GM12875 (cell line): ENCODE measurements at regions not wholly inside any gene's neighbourhood (a gene's known extent, or its start where the extent isn't known, plus 50 kb on each side); places are given as distances from the start of the nearest gene placed in this dataset.

Source experiments
- H3K4me3 ChIP-seq: one replicate; pipeline ENCODE4 v1.5.1; 2011; ENCODE audit warnings: low read depth, low read length, control low read depth
- TF ChIP-seq, protein P1 (sequence below): IDR thresholded peaks from 2 replicates; pipeline ENCODE4 v1.5.1; 2011; ENCODE audit warnings: low read depth, mild to moderate bottlenecking, control low read depth, inconsistent platforms, low read length, moderate library complexity, borderline replicate concordance; ENCODE audit not compliant: insufficient read depth

DNA sequence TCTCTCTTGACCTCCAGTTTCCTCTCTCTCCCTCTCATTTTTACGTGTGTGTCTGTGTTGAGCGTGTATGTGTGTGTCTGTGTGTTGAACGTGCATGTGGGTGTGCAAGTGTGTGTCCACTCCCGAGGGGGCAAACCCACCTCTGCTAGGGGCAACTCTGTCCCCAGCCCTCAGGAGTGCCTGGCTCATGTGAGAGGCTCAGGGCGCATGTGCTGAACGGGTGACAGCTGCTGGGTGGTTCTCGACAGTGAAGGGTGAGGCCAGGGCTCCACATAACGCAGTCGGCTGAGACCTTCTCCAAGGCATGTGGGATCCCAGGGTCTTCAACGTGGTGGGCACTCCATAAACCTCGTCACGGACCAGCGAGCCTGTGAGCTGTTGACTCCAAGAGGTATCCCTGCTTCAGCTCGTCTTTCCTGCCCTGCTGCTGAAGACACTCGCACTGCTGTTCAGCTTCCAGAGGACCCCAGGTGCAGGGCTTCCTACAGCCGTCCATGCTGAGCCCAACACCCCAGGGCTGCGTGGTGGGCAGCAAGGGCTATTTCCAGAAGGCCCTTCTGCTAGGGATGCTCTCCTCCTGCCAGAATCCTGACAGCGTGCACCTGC, 361.6 kb upstream of the SHH start:
- TF ChIP-seq, protein P1, sequence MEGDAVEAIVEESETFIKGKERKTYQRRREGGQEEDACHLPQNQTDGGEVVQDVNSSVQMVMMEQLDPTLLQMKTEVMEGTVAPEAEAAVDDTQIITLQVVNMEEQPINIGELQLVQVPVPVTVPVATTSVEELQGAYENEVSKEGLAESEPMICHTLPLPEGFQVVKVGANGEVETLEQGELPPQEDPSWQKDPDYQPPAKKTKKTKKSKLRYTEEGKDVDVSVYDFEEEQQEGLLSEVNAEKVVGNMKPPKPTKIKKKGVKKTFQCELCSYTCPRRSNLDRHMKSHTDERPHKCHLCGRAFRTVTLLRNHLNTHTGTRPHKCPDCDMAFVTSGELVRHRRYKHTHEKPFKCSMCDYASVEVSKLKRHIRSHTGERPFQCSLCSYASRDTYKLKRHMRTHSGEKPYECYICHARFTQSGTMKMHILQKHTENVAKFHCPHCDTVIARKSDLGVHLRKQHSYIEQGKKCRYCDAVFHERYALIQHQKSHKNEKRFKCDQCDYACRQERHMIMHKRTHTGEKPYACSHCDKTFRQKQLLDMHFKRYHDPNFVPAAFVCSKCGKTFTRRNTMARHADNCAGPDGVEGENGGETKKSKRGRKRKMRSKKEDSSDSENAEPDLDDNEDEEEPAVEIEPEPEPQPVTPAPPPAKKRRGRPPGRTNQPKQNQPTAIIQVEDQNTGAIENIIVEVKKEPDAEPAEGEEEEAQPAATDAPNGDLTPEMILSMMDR = no peak
- no peak overlapping the region for H3K4me3 ChIP-seq

DNA sequence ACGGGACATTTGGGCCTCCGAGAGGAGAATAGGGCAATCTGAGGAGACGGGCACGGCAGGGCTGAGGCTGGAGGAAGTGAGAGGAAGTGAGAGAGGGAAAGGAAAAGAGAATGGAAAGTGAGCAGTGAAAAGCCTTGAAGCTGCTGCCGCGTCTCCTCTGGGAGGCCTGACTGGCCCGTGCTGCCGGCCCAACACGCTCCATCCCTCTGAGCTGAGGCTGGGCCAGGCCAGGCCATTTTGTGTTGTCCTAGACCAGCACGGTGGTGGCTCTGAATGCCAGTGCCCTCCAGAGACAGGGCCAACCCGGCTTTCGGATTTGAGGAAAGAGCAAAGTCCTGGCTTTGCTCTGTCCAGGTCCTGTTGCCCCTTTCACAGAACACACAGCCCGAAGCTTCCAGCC, 361.1 kb upstream of the SHH start:
- no peak overlapping the region for H3K4me3 ChIP-seq
- TF ChIP-seq, protein P1 = no peak

DNA sequence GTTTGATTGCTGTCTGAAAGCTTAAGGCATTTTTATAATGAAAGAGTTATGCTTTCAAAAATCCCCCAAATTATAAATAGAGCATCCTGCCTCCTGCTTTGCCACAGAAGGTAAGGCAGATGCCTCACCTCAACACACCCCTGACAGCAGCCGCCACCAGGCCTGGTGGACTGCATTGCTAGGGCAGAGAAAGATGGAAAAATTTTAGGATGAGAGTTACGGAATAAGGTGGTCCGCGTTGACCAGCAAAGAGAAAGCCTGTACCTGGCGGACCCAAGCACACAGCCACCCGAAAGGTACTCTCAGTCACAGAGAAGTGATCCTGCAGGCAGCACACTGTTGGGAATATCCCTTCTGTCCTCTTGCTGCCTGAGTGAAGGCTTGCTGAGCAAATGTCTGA, 360.4 kb upstream of the SHH start:
- H3K4me3 ChIP-seq = no peak overlapping the region

DNA sequence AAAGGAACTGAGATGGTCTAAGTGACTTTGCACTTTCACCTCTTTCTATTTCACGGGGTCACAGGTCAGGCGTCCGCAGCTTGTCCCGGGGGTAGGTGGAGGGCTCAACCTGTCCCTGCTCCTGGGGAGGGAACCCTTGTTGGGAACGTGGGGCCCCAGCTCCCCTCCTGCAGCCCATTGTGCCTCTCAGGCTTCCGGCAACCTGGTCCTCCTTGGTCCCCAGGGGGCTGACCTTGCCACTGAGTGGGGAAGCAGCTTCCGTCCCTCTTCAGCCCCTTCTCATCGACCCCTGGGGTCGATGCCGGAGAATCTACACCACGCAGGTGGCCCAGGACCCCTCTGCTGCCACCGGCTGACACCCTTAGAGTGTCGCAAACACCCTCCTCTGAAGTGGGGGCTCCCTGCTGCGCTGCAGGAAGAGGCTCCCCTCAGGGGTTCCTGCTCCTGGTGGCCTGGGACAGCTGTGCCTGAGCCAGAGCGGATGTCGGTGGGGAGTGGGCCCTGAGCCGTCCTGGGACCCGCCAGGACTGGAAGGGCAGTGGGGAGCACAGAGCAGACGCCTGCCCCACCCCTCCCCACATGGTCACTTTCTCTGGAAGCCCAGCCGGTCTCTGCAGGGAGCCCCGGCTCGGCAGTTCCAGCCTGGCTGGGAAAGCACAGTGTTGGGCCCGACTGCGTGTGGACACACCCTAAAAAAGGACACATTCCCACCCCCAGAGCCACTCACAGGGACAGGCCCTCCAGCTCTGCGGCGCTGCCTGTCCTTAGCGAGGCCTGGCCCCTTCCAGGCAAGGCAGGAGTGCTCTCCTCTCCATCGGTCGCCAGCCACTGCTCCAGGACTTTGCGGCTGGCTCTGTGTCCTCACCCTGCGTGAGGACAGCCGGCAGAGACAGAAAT, 357.5 kb upstream of the SHH start:
- TF ChIP-seq, protein P1 = no peak
- H3K4me3 ChIP-seq = no peak overlapping the region

More for the DNA sequence above, 360.4 kb upstream of the SHH start:
- TF ChIP-seq, protein P1 = no peak

DNA sequence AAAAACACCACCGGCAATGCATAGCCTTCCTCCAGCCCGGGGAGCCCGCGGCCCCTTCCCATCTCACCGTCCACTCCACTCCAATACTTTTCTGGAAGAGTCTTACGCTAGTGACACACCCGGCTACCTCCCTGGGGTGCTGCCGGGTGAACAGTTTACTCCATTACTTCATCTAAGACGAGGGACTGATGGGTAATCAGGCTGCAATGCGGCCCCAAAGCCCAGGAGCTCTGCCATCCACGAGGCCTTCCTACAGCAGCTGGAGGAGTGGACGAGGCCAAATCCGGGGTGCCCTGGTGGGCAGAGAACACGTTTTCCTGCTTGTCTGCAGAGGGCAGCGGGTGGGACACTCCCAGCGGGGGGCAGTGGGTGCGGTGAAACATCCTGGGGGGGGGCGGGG, 356.2 kb upstream of the SHH start:
- H3K4me3 ChIP-seq = no peak overlapping the region
- TF ChIP-seq, protein P1 = no peak

DNA sequence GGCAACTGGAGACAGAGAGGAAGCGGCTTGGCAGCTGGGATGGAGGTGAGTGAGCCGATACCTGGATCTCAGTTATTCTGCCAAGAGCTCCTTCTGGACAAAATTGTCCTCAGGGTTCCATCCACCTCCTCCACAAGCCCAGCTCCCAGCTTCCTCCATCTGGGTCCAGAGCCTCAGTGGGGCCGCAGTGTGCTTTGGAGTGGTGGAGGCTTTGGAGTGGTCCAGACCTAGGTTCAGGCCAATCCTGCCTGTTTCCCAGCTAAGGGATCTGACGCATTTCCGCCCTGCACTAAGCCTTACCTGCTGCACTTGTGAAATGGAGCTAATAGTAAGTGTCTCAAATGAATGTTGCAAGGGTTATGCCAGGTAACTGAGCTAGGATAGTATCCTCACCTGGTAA, 355.7 kb upstream of the SHH start:
- no peak overlapping the region for H3K4me3 ChIP-seq
- TF ChIP-seq, protein P1 = no peak

DNA sequence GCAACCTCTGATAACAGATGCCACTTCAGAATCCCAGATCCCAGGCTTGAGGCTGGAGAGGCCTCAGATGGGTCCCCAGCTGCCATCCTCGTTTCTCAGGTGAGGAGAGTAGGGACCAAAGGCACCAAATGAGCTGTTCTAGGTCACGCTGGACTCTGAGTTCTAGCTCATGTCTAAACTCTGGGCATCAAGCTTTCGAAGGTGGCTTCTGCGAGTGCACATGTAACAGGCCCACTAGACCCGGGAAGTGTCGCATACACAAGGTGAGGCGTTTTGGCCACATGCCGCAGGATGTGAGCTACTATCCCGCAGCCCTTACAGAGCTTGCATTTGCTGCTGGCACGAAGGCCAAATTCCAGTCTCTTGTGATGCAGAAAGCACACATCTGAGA, 355.1 kb upstream of the SHH start:
- H3K4me3 ChIP-seq = no peak overlapping the region
- TF ChIP-seq, protein P1 = no peak
